ENCODE measurements at regions not wholly inside any gene's neighbourhood (a gene's known extent, or its start where the extent isn't known, plus 50 kb on each side); places are given as distances from the start of the nearest gene placed in this dataset.

GRCh38 chr5:57831932-57832331, 349.3 kb upstream of the ACTBL2 start:
- H3K36me3 ChIP-seq (ENCODE audit: control insufficient read depth, insufficient read depth, low read length): no peaks in the 10 kb centered on the region
- no peak overlapping the region for H2BK120ac ChIP-seq (ENCODE audit: low read depth, low read length)
- H3K4ac ChIP-seq (ENCODE audit: low read depth, low read length): peak overlapping the region; percentile 36
- H3K56ac ChIP-seq (ENCODE audit: low read length): no peak overlapping the region
- DNase-seq: no peak
- no peak overlapping the region for H3K23ac ChIP-seq (ENCODE audit: low read length)
- no peak overlapping the region for H3K4me2 ChIP-seq (ENCODE audit: low read length)
- WGBS (ENCODE audit: extremely low coverage, insufficient coverage, low lambda C conversion rate): no CpG with 5 or more reads among the region's 2 CpGs
- H3K27ac ChIP-seq (ENCODE audit: low read depth, low read length): no peak overlapping the region
- peak overlapping the region; percentile 51 for H3K18ac ChIP-seq (ENCODE audit: low read length)
- H3K79me2 ChIP-seq (ENCODE audit: control insufficient read depth, insufficient read depth, low read length): no peaks in the 10 kb centered on the region
- H3K4me3 ChIP-seq (ENCODE audit: low read length): no peak overlapping the region
- H3K9ac ChIP-seq (ENCODE audit: low read length): no peak overlapping the region
- no peak overlapping the region for H2AK5ac ChIP-seq (ENCODE audit: low read length)
- no peak overlapping the region for H2BK5ac ChIP-seq (ENCODE audit: low read length)
- no peaks in the 10 kb centered on the region for H3K27me3 ChIP-seq (ENCODE audit: insufficient read depth, low read length, poor library complexity)
- peaks cover 1% of the 10 kb centered on the region for H3K4me1 ChIP-seq (ENCODE audit: control insufficient read depth, low read depth, low read length)
- no peak overlapping the region for H2BK15ac ChIP-seq (replicated peaks; ENCODE audit: low read depth)
- no peak overlapping the region for H4K5ac ChIP-seq (ENCODE audit: low read length)
- no peaks in the 10 kb centered on the region for H3K79me1 ChIP-seq (ENCODE audit: low read length)
- no peak overlapping the region for H4K8ac ChIP-seq (ENCODE audit: low read depth, low read length)

- H3K9ac ChIP-seq (ENCODE audit: low read length): no peak overlapping the region
- H3K18ac ChIP-seq (ENCODE audit: low read length): no peak overlapping the region
- no peak overlapping the region for H2BK5ac ChIP-seq (ENCODE audit: low read length)
- no peak overlapping the region for H3K27ac ChIP-seq (ENCODE audit: low read depth, low read length)
- H3K4ac ChIP-seq (ENCODE audit: low read depth, low read length): no peak overlapping the region
- H3K36me3 ChIP-seq (ENCODE audit: control insufficient read depth, insufficient read depth, low read length): no peaks in the 10 kb centered on the region
- H4K8ac ChIP-seq (ENCODE audit: low read depth, low read length): no peak overlapping the region
- no peak overlapping the region for H3K23ac ChIP-seq (ENCODE audit: low read length)
- no peaks in the 10 kb centered on the region for H3K27me3 ChIP-seq (ENCODE audit: insufficient read depth, low read length, poor library complexity)
- H2AK5ac ChIP-seq (ENCODE audit: low read length): no peak overlapping the region
- no peaks in the 10 kb centered on the region for H3K79me1 ChIP-seq (ENCODE audit: low read length)
- H3K56ac ChIP-seq (ENCODE audit: low read length): no peak overlapping the region
- no peaks in the 10 kb centered on the region for H3K79me2 ChIP-seq (ENCODE audit: control insufficient read depth, insufficient read depth, low read length)
- peak overlapping the region; percentile 57 for H2BK15ac ChIP-seq (replicated peaks; ENCODE audit: low read depth)
- H3K4me2 ChIP-seq (ENCODE audit: low read length): no peak overlapping the region
- H4K5ac ChIP-seq (ENCODE audit: low read length): no peak overlapping the region
- H3K4me1 ChIP-seq (ENCODE audit: control insufficient read depth, low read depth, low read length): peaks cover 1% of the 10 kb centered on the region
- no peak for DNase-seq
- no peak overlapping the region for H3K4me3 ChIP-seq (ENCODE audit: low read length)
- H2BK120ac ChIP-seq (ENCODE audit: low read depth, low read length): no peak overlapping the region
Observed at GRCh38 chr5:57831090-57831489, 348.5 kb upstream of the ACTBL2 start.

- Histone ChIP-seq H3K9ac (ENCODE audit: low read length) (no peak overlapping the region), H3K4me3 (ENCODE audit: low read length) (no peak overlapping the region), H3K4me2 (ENCODE audit: low read length) (no peak overlapping the region), H3K18ac (ENCODE audit: low read length) (no peak overlapping the region), H2BK120ac (ENCODE audit: low read depth, low read length) (no peak overlapping the region), H2AK5ac (ENCODE audit: low read length) (no peak overlapping the region), H3K79me1 (ENCODE audit: low read length) (no peaks in the 10 kb centered on the region), H4K8ac (ENCODE audit: low read depth, low read length) (no peak overlapping the region), H3K4me1 (ENCODE audit: control insufficient read depth, low read depth, low read length) (no peaks in the 10 kb centered on the region), H3K23ac (ENCODE audit: low read length) (no peak overlapping the region), H3K27ac (ENCODE audit: low read depth, low read length) (no peak overlapping the region), H3K4ac (ENCODE audit: low read depth, low read length) (no peak overlapping the region), H2BK15ac (replicated peaks; ENCODE audit: low read depth) (no peak overlapping the region), H3K36me3 (ENCODE audit: control insufficient read depth, insufficient read depth, low read length) (no peaks in the 10 kb centered on the region), H3K79me2 (ENCODE audit: control insufficient read depth, insufficient read depth, low read length) (no peaks in the 10 kb centered on the region), H3K27me3 (ENCODE audit: insufficient read depth, low read length, poor library complexity) (no peaks in the 10 kb centered on the region), H4K5ac (ENCODE audit: low read length) (no peak overlapping the region), H2BK5ac (ENCODE audit: low read length) (no peak overlapping the region), H3K56ac (ENCODE audit: low read length) (no peak overlapping the region)
- no CpG with 5 or more reads among the region's 1 CpG for WGBS (ENCODE audit: extremely low coverage, insufficient coverage, low lambda C conversion rate)
- no peak for DNase-seq
Observed at GRCh38 chr5:57828221-57828620, 345.6 kb upstream of the ACTBL2 start.

- H2AK5ac ChIP-seq (ENCODE audit: low read length): no peak overlapping the region
- no peaks in the 10 kb centered on the region for H3K79me1 ChIP-seq (ENCODE audit: low read length)
- no peak overlapping the region for H3K18ac ChIP-seq (ENCODE audit: low read length)
- H3K27me3 ChIP-seq (ENCODE audit: insufficient read depth, low read length, poor library complexity): no peaks in the 10 kb centered on the region
- H3K23ac ChIP-seq (ENCODE audit: low read length): no peak overlapping the region
- no peaks in the 10 kb centered on the region for H3K4me1 ChIP-seq (ENCODE audit: control insufficient read depth, low read depth, low read length)
- no peak overlapping the region for H2BK5ac ChIP-seq (ENCODE audit: low read length)
- H3K4me2 ChIP-seq (ENCODE audit: low read length): no peak overlapping the region
- H3K27ac ChIP-seq (ENCODE audit: low read depth, low read length): no peak overlapping the region
- no peak overlapping the region for H3K9ac ChIP-seq (ENCODE audit: low read length)
- no peaks in the 10 kb centered on the region for H3K79me2 ChIP-seq (ENCODE audit: control insufficient read depth, insufficient read depth, low read length)
- DNase-seq: peak; percentile 33
- no peak overlapping the region for H2BK15ac ChIP-seq (replicated peaks; ENCODE audit: low read depth)
- H3K56ac ChIP-seq (ENCODE audit: low read length): no peak overlapping the region
- H4K5ac ChIP-seq (ENCODE audit: low read length): no peak overlapping the region
- H3K4ac ChIP-seq (ENCODE audit: low read depth, low read length): no peak overlapping the region
- no peak overlapping the region for H3K4me3 ChIP-seq (ENCODE audit: low read length)
- no peaks in the 10 kb centered on the region for H3K36me3 ChIP-seq (ENCODE audit: control insufficient read depth, insufficient read depth, low read length)
- H2BK120ac ChIP-seq (ENCODE audit: low read depth, low read length): no peak overlapping the region
- H4K8ac ChIP-seq (ENCODE audit: low read depth, low read length): no peak overlapping the region
- no CpG with 5 or more reads among the region's 3 CpGs for WGBS (ENCODE audit: extremely low coverage, insufficient coverage, low lambda C conversion rate)
Observed at GRCh38 chr5:57825031-57825686, 342.5 kb upstream of the ACTBL2 start.

GRCh38 chr5:57824623-57825022, 342.0 kb upstream of the ACTBL2 start:
- no peak overlapping the region for H2AK5ac ChIP-seq (ENCODE audit: low read length)
- no peak overlapping the region for H3K56ac ChIP-seq (ENCODE audit: low read length)
- no peak overlapping the region for H3K27ac ChIP-seq (ENCODE audit: low read depth, low read length)
- H4K5ac ChIP-seq (ENCODE audit: low read length): no peak overlapping the region
- no peak overlapping the region for H3K23ac ChIP-seq (ENCODE audit: low read length)
- WGBS (ENCODE audit: extremely low coverage, insufficient coverage, low lambda C conversion rate): no CpG with 5 or more reads among the region's 2 CpGs
- H3K18ac ChIP-seq (ENCODE audit: low read length): no peak overlapping the region
- no peak overlapping the region for H2BK5ac ChIP-seq (ENCODE audit: low read length)
- H4K8ac ChIP-seq (ENCODE audit: low read depth, low read length): no peak overlapping the region
- H2BK120ac ChIP-seq (ENCODE audit: low read depth, low read length): no peak overlapping the region
- no peak overlapping the region for H3K4me3 ChIP-seq (ENCODE audit: low read length)
- no peaks in the 10 kb centered on the region for H3K79me2 ChIP-seq (ENCODE audit: control insufficient read depth, insufficient read depth, low read length)
- DNase-seq: no peak
- no peaks in the 10 kb centered on the region for H3K79me1 ChIP-seq (ENCODE audit: low read length)
- H3K4me1 ChIP-seq (ENCODE audit: control insufficient read depth, low read depth, low read length): no peaks in the 10 kb centered on the region
- H3K36me3 ChIP-seq (ENCODE audit: control insufficient read depth, insufficient read depth, low read length): no peaks in the 10 kb centered on the region
- no peak overlapping the region for H2BK15ac ChIP-seq (replicated peaks; ENCODE audit: low read depth)
- no peak overlapping the region for H3K4me2 ChIP-seq (ENCODE audit: low read length)
- no peaks in the 10 kb centered on the region for H3K27me3 ChIP-seq (ENCODE audit: insufficient read depth, low read length, poor library complexity)
- H3K9ac ChIP-seq (ENCODE audit: low read length): no peak overlapping the region
- no peak overlapping the region for H3K4ac ChIP-seq (ENCODE audit: low read depth, low read length)

- Histone ChIP-seq H3K4me2 (ENCODE audit: low read length) (no peak overlapping the region), H3K4me3 (ENCODE audit: low read length) (no peak overlapping the region), H2BK5ac (ENCODE audit: low read length) (no peak overlapping the region), H3K56ac (ENCODE audit: low read length) (no peak overlapping the region), H3K36me3 (ENCODE audit: control insufficient read depth, insufficient read depth, low read length) (no peaks in the 10 kb centered on the region), H3K18ac (ENCODE audit: low read length) (no peak overlapping the region), H3K4ac (ENCODE audit: low read depth, low read length) (no peak overlapping the region), H2BK15ac (replicated peaks; ENCODE audit: low read depth) (no peak overlapping the region), H2AK5ac (ENCODE audit: low read length) (no peak overlapping the region), H4K8ac (ENCODE audit: low read depth, low read length) (no peak overlapping the region), H3K27ac (ENCODE audit: low read depth, low read length) (no peak overlapping the region), H2BK120ac (ENCODE audit: low read depth, low read length) (no peak overlapping the region), H4K5ac (ENCODE audit: low read length) (no peak overlapping the region), H3K9ac (ENCODE audit: low read length) (no peak overlapping the region), H3K27me3 (ENCODE audit: insufficient read depth, low read length, poor library complexity) (no peaks in the 10 kb centered on the region), H3K23ac (ENCODE audit: low read length) (no peak overlapping the region), H3K79me2 (ENCODE audit: control insufficient read depth, insufficient read depth, low read length) (no peaks in the 10 kb centered on the region), H3K79me1 (ENCODE audit: low read length) (no peaks in the 10 kb centered on the region), H3K4me1 (ENCODE audit: control insufficient read depth, low read depth, low read length) (no peaks in the 10 kb centered on the region)
- no peak for DNase-seq
- no CpG with 5 or more reads among the region's 2 CpGs for WGBS (ENCODE audit: extremely low coverage, insufficient coverage, low lambda C conversion rate)
Observed at GRCh38 chr5:57824047-57824446, 341.4 kb upstream of the ACTBL2 start.
